RPMI8226 (cell line): ENCODE measurements at regions not wholly inside any gene's neighbourhood (a gene's known extent, or its start where the extent isn't known, plus 50 kb on each side); places are given as distances from the start of the nearest gene placed in this dataset.

Experiments used
- DNase-seq: peaks from one replicate; pipeline ENCODE4 v3.0.0-alpha.2; 2015

DNA sequence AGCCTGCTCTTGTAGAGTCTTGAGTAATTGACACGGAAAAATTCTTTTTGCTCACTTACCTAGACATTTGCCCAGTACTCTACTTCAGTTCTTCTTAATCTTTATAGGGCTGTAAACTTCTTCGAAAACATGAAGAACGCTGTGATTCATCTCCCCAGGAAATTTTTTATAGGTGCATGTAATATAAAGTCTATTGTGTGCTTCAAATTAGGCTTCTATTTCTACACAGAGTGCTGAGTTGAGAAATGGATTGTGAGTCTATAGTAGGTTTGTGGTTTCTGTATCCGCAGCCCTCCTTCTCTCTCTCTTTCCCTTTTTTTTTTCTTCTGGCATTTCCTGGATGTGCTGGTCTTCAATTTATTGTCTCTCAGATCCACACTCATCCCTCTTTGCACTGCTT, 183.3 kb upstream of the DCBLD2 start:
- DNase-seq: no peak

DNA sequence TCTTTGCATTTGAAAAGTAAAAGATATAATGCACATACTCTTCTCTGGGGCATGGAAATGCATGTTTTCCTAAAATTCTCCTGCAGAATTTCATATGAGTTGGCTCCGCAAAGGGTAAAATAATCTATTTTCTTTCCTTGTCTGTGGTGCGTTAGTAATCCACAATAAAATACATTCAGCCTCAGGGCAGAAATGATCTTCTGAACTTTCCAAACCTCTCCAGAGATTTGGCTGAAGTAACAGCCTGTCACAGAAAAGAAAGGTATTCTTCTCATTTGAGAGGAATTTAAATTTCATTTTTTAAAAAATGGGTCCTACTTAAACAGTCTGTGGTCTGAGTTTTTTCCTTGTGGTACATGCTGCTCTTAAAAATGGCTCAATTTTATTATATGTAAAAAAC, 182.7 kb upstream of the DCBLD2 start:
- DNase-seq: no peak

DNA sequence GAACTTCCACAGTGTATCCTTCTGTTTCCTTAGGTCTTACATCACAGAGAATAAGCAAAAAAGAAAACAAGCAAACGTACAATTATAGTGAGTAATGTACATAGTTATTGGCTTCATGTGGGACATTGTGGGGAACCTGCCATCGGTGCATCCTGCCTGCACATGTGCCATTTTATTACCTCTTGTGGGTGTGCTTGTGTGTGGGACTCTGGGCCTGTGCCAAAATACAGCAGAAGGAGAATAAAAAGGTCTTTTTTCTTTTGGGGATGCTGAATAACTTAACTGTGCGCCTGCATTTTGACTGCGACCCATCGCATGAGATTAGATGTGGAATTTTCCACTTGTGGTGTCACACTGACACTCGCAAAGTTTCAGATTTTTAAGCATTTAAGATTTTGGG, 169.6 kb upstream of the DCBLD2 start:
- DNase-seq: no peak

DNA sequence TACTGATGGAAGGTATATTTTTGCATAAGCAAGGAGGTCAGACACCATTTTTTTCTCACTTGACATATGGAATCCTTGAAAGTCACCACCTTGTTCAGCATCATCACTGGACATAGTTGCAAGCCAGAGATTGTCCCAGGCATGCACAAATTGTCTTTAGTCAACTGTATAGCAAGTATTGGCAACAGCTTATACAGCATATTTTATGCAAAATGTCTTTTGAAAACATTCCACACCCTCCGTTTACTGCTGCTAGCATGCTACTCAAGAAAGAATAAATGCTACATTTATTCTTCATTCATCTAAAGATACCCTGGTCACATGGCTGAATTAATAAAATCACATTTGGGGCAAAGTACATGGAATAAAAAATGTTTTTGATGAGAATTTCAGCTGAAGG, 168.5 kb upstream of the DCBLD2 start:
- DNase-seq: no peak

DNA sequence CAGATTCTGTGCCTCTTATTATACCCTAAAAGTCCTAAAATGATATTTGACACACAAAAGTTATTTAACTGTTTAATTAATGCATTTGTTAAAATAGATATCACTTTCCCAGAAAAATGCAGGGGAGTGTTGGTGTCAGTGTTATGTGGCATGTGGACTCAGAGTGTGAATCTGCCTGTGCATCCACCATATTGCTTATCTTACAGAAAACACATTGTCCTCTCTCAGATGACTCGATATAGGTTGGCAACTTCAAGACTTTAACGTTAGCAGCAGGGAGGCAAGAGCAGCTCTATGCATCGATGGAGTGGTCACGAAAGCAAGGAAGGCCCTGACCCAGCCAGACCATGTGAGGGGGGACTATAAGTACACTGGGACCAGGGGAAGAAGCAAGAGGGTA, 165.4 kb upstream of the DCBLD2 start:
- no peak for DNase-seq

DNA sequence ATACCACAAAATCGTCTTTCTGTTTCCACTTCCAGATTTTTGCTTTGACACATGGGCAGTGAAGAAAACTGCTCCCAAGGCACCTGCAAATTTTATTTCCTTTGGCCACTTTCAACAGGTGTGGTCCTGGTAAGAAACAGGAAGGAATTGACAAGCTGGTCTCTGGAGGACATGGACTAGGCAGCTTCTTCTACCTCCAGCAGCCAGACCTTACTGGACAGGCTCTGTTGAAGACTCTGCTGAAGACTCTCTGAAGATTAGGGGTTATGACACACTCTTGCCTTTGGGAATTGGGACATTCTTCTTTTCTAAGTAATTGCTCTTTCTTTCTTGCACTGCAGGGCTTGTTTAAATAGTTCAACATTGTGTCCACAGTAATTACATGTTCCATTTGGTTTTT, 147.7 kb upstream of the DCBLD2 start:
- no peak for DNase-seq

DNA sequence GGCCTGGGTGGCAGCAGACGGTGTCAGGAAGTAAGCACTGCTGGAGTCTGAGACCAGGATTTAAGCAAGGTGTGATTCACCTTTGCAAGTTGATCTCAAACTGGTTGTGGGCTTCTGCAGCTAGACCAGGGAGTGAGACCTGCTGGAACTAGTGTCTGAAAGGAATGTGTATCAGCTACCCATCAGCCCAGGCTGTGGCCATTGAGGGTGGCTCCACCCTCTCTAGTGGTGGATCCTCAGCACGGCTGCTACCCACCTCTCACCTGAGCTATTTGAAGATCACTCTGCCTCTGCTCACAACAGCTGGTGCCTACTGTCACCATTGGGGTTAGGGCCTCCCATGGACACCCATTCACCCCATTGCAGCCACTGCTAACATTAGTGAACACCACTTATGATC, 140.3 kb upstream of the DCBLD2 start:
- no peak for DNase-seq

DNA sequence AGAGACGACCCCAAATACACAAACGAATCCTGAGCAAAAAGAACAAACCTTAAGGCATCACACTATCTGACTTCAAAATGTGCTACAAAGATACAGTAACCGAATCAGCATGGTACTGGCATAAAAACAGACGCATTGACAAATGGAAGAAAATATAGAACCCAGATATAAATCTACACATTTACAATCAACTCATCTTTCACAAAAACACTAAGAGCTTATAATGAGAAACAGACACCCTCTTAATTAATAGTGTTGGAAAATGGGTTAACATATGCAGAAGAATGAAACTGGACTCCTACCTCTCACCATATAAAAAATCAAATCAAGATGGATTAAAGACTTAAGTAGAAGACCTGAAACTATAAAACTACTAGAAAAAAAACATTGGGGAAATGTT, 130.3 kb upstream of the DCBLD2 start:
- DNase-seq: no peak

DNA sequence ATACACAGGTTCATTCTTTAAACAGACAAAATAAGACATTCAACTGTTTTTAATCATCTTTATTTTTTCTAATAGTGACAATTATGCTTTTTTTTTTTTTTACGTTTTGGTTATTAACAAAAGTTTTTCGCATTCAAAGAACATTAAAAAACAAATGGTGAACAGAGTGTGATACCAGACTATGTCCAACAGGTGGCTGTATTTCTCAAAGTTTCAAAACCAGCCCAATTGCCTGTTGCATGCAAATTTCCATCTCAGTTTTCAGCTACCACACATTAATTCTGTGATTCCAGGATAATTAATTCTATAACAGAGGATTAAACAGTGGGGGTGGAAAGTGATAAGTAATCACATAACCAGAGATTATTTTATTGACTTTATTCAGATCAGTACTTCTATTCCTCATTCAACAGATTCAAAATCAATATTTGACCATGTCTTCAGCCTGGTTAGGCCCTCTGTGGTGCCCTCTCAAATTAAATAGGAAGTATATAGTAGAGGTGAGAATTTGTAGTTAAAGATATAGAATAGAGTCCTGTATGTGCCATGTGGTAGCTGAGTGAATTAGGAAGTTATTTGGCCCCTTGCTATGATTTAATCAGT, 122.2 kb upstream of the DCBLD2 start:
- peak; percentile 20 for DNase-seq

DNA sequence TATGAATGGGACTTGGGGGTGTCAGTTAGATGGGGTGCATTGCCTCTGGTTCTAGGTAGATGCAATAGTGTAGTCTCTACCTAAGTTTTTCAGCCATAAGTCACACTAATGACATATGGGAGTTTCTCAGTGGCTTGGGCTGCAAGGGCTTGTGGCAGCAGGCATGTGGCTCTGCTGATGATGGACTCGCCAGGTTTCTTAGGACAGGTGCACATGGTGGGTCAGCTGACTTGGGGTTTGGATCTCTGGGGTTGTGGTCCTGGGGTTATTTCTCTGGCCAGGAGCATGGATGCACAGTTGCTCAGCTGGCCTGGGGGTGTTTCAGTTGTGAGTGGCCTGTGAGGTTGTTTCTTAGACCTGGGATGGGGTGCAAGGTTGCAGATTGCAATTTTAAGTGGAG, 120.0 kb upstream of the DCBLD2 start:
- no peak for DNase-seq

DNA sequence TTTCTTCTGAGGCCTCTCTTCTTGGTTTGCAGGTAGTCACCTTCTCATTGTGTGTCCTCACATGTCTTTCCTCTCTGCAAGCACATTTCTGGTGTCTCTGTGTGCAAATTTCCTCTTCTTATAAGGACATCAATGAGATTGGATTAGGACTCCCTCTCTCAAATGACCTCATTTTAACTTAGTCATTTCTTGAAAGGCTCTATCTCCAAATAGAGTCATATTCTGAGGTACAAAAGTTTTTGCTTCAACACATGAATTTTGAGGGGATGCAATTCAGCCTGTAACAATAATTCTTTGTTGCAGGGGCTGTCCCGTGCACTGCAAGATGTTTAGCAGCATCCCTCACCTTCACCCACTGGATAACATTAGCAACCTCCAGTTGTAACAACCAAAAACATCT, 115.0 kb upstream of the DCBLD2 start:
- DNase-seq: no peak

DNA sequence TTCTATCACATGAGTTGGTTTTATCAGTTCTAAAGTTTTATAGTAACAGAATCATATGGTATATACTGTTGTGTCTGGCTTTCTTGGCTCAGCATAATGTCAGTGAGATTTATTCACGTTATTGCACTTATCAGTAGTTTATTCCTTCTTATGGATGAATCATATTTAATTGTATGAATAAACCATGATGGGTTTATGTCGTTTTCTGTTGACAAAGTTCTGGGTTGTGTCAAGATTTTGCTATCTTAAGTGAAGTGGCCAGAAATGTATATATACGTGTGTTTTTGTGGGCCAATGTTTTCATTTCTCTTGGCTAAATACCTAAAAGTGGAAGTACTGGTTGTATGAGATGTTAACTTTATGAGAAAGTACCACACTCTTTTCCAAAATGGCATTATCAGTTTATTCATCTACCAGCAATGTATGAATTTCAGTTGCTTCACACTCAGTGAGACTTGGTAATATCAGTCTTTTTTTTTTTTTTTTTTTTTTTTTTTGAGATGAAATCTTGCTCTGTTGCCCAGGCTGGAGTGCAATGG, 112.4 kb upstream of the DCBLD2 start:
- no peak for DNase-seq

DNA sequence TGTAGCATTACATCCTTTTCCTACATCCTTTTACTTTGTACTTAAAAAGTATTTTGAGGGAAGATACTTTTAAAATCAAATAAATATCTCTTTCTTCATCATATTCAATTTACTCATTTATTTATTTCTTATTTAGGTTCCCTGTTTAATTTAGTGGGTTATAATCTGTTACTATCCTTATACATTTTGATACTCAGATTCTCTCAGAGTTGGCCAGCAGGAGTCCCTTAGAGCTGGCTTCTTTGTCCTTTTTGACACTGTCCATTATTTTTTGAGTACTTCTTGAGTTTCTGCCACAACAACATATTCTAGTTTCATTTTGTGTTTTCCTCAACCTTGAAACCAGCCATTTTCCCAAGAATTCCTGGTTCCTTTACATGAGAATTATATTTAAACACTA, 111.6 kb upstream of the DCBLD2 start:
- DNase-seq: no peak

DNA sequence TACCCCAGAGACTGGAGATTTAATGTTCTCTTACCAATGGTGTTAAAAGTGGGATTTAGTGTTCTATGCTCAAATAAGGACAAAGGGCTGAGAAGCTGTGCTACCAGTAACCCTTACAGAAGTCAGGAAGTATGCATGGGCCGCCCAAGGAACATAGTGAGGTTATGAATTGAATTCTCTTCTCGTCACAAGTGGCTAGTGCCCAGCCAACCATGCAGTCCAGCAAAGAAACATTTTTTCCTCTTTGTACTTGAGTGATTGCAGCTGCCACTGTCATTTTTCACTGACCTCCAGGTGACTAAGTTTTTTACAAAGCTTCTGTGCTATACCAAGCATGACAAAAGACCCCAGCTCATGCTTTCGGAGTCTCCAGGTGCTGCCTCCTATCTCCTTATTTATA, 110.6 kb upstream of the DCBLD2 start:
- DNase-seq: no peak

DNA sequence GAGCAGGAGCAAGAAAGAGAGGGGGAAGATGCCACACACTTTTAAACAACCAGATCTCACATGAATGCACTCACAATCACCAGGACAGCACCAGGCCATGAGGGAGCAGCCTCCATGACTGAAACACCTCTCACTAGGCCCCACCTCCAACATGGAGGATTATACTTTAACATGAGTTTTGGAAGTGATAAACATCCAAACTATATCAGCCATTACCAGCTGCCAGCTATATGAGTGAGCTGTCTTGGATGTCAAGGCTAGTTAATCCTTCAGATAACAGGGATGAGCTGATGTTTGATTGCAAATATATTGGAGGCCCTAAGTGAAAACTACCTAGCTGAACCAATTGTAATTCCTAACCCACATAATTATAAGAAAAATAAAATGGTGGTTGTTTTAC, 108.4 kb upstream of the DCBLD2 start:
- DNase-seq: no peak

DNA sequence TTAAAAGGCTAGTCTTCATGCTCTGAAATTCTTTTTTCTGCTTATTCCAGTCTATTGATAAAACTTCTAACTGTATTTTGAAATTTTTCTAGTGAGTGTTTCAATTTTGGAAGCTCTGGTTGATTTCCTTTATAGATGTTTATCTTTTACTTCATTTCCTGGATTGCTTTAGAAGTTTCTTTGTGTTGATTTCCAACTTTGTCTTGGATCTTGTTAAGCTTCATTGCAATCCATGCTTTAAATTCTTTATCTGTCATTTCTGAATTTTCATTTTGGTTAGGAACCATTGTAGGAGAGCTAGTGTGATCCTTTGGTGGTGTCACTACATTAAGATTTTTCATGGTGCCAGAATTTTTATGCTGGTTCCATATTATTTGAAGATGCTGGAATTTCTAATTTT, 105.2 kb upstream of the DCBLD2 start:
- no peak for DNase-seq

DNA sequence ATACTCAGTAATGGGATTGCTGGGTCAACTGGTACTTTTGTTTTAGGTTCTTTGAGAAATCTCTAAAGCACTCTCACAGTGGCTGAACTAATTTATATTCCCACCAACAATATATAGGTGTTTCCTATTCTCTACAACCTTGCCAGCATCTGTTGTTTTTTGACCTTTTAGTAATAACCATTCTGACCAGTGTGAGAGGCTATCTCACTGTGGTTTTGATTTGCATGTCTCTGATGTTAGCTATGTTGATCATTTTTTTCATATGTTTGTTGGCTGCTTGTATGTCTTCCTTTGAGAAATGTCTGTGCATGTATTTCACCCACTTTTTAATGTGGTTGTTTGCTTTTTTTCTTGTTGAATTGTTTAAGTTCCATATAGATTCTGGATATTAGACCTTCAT, 98.2 kb upstream of the DCBLD2 start:
- DNase-seq: no peak

DNA sequence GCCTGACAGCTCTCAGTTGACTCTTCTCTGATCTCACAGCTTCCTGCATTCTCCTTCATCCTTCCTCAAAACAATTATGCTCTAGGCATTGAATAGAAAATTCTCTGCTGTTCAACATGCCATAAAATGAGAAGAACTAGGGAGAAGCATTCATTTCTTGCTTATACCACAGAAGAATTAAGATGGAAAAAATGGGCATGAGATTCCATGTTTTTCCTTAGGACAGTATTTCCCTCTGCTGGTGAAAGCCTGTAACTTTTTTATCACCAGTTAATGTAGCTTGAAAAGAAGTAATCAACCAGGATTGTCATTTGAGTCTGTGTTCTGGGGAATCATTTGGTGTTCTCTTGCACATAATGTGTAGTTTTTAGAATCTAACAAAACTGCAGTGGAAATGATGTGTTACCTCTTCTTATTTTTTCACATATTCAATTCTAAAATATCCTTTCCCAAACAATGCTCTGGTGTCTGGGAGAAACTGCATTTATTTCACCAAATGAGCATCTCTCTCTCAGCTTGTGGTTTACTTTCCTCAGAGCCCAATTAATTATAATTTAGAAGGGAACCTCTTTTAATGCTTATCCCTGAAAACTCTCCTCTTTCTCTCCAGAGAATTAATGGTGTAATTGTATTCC, 92.8 kb upstream of the DCBLD2 start:
- DNase-seq: no peak

DNA sequence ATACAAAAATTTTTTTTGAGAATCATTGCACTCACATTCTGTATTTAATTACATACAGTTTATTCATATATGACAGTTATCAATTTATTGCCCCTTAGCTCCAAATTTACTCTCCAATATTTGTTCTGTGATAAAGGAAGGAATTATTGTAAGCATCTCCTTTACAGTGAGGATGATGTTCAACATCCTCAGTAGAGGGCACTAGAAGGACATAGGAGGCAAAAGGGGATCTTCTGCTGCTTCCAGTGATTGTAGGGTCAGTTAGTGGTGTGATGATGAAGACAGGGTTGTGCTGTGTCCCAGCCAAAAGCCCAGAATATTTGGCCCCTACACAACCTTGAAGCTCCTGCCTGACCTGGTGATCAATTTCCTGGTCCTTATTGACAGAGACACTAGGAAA, 89.9 kb upstream of the DCBLD2 start:
- DNase-seq: no peak

DNA sequence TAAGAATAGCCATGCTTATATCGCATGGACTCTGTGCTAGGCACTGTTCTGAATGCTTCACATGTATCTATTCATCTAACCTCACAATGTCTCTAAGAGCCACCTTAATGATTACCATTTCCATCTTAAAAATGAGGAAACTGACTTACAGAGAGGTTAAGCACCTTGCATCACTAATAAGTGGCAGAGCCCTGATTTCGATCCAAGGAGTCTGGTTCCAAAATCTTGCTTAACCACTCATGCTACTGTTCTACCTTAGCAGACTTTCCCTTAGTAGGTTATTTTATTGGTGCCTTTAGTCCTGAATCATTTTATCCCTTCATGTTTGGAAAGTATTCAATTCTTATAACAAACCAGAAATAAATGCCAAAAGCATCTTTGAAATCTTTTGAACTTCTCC, 89.2 kb upstream of the DCBLD2 start:
- DNase-seq: no peak

DNA sequence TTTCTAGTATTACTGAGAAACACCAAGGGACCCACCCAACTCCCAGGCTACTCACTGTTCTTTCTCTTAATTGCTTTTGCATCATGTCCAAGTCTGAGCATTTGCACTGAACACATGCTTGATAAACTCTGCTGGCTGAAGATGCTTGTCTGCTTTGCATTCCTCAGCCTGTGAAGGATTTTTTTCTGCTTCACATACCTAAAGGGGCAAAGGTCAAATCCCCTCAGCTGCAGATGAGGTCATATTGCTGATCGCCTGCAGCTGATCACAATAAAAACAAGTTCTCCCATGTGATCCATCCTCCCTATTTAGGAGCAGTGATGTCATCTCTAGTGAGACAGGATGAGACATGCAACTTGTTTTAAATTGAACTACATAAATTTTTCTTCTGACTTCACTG, 84.6 kb upstream of the DCBLD2 start:
- no peak for DNase-seq

DNA sequence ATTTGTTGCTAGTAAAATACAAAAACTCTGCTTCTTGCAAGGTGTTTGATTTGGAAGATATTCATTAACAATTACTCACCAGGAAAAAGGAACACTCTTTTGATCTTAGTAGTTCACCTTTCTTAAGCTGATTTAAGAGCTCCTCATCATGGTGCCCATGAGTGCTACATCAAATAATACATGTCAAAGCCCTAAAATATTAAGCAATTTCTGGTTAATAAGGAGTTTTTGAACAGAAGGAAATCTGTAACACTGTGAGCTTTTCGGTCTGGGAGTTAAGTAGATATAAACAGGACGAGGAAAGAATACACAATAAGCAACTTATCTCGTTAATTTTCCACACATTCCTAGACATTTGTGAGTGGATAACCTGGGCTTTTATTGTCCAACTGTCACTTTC, 83.9 kb upstream of the DCBLD2 start:
- DNase-seq: no peak

DNA sequence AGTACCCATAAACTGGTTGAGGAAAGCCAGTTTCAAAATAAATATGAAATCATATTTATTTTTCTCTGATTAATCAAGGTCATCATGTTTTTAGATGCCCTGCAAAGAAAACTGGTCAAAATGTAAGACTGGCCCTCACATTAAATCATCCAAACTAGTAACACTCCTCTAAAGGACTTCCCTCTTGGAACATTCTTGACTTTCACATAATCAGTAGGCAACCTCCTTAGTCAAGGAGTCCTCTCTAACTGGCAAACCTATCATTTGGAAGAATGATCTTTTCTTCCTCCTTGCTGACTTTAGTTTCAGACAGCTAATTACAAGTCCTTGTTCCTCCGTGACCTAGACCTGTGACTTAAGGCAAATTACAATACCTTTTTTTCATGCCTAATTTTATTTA, 82.5 kb upstream of the DCBLD2 start:
- DNase-seq: no peak

DNA sequence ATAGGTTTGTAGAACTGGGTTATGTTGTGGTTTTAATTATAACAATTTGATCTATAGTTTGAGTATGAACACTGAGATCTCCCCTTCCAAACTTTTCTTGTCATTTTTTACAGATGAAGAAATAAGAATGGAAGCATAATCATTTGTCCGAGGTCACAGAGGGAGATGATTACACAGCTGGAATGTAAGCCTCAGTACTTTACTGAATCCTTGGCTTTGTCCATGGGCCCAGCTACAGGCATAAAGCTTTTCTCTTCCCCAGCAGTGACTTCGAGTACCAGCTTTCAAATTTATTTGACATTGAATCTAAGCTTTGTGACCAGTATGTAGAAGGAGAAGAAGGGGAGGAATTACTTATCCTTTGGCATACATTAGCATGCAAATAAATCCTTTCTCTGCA, 80.9 kb upstream of the DCBLD2 start:
- DNase-seq: no peak

DNA sequence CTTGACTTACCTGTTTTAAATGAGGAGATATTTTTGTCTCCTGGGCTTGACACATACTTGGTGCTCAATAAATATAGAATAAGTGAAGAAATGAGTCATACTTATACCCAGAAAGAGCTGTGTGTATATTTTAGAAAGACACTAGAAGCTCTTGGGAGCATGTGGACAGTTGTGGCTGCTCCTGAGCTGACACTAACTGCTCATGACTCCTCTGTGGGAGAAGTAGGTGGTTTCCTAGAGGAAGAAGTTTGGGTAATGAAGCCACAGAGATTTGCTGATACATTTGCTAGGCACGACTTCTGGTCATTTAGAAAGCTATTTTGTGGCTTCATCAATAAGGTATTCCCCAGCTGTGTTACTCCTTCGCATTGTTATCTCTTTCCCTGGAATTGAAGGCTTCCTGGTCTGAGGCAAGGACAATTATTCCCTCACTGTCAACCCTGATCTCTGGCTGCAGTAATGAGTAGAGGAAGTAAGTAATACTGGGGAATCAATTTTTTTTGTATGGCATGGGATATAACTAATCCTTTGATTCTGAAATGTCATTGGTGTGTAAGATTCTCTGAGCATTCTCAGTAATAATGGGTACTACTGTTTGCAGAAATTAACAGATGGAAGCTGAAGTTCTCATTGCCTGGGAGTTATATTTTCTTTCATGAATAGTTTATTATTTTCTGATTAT, 79.6 kb upstream of the DCBLD2 start:
- DNase-seq: no peak
